UCSD-AML1 (cell line): ENCODE measurements at regions not wholly inside any gene's neighbourhood (a gene's known extent, or its start where the extent isn't known, plus 50 kb on each side); places are given as distances from the start of the nearest gene placed in this dataset.

Experiments used
- DNase-seq: peaks from one replicate; lab custom pipeline; 2025; ENCODE audit not compliant: unreplicated experiment; lab: John Stamatoyannopoulos, UW

- DNase-seq = no peak
These were observed 1037.4 kb upstream of the PABPC4L start for GRCh38 chr4:135238940-135239339.

GRCh38 chr4:135236048-135236447 is 1034.5 kb upstream of the PABPC4L start:
- DNase-seq = no peak

GRCh38 chr4:135227842-135228241 is 1026.3 kb upstream of the PABPC4L start:
- DNase-seq = no peak

GRCh38 chr4:135225551-135225950 is 1024.0 kb upstream of the PABPC4L start:
- no peak for DNase-seq

- DNase-seq = no peak
These were observed 1008.8 kb upstream of the PABPC4L start for GRCh38 chr4:135210341-135210740.

DNA sequence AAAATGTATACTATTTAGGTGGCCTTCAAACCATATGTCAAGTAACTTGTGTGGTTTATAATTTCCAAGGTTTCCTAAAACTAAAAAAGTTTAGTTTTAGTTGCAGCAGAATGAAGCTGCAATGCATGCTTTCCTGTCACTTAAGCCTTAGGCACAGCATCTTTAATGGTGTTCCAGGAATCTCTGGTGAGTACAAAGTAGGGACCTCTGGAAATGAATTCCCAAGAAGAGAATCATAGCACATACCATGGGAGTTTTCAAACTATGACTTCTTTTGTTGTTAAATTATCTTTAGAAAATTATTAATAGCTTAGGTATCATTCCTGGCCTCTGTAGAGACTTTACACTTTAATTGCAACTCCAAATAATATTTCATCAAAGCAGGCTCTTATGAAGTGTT is 1005.9 kb upstream of the PABPC4L start:
- no peak for DNase-seq

GRCh38 chr4:135204311-135204710 is 1002.7 kb upstream of the PABPC4L start:
- DNase-seq = no peak

GRCh38 chr4:135201081-135201480 is 999.5 kb upstream of the PABPC4L start:
- no peak for DNase-seq

DNA sequence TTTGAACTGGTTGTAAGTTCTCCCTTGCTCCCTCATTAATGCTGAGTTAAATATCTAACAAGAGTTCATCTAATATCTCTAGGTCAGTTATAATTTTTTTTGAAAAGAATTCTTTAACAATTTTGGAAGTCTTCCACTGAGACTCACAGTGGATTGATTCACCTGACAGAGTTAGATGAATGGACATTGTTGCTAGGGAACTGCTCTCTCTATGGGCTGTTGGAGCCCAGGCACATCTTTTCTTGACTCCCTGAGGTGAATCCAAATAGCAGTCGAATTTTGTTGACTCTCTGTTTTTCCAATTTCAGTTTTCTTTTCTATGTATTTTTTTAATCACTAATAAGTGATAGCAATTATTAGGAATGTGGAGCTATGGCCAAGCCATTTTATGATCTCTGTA is 996.1 kb upstream of the PABPC4L start:
- DNase-seq = no peak

- peak; percentile 8 for DNase-seq
These were observed 992.9 kb upstream of the PABPC4L start for GRCh38 chr4:135194477-135194876.

- no peak for DNase-seq
These were observed 991.4 kb upstream of the PABPC4L start for GRCh38 chr4:135192751-135193535.

- DNase-seq = no peak
These were observed 990.0 kb upstream of the PABPC4L start for GRCh38 chr4:135191596-135191995.

- DNase-seq = no peak
These were observed 984.4 kb upstream of the PABPC4L start for GRCh38 chr4:135186002-135186401.

DNA sequence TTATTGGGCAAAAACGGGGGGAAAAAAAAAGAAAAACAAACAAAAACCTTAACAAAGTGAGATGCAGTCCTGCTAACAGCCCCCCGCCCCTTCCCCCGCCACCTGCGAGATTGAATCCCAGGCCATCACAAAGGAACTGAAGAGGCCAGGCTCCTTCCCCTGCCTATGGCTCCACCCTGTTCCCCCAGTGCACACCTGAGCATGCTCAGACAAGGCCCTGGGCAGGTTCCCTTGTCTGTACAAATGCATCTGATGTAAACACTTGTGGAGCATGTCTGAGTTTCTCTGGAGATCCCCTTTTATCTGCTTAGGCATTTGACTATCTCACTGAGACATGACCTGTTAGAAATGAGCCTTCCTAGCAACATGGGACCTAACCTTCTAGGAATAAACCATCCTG is 983.7 kb upstream of the PABPC4L start:
- no peak for DNase-seq

DNA sequence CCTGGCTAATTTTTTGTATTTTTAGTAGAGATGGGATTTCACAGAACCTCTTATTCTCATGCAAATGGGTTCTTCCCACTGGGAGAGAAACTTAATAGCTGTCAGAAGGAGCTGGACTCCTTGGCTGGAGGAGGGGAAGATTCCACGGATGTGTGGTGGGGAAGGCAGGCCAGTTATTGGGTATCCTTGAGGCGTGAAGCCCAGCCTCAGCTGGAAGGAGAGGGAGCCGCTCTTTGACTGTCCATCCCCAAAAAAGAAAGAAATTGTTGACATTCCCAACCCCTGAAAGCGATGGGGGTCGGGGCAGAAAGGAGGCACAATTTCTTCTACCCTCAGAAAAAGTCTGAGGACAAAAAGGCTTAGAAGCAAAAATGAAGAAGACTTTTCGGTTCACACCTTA is 983.1 kb upstream of the PABPC4L start:
- no peak for DNase-seq

DNA sequence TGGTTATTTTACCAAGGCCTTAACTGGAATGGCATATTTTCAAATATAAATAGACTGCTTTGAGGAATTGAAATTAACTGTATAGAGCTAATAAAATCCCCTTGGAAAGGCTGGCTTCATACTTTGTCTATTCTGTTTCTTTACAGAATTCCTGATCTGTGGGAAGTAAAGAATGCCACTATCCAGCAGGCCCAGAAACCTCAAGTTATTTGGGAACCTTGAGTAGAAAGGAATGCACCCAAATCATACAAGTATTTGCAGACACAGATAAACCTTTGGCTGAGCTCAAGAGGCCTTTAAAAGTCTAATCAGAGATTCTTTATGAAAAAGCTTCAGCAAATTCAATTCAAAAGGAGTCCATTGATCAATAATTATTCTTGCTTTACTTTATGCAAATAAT is 975.7 kb upstream of the PABPC4L start:
- DNase-seq = no peak

DNA sequence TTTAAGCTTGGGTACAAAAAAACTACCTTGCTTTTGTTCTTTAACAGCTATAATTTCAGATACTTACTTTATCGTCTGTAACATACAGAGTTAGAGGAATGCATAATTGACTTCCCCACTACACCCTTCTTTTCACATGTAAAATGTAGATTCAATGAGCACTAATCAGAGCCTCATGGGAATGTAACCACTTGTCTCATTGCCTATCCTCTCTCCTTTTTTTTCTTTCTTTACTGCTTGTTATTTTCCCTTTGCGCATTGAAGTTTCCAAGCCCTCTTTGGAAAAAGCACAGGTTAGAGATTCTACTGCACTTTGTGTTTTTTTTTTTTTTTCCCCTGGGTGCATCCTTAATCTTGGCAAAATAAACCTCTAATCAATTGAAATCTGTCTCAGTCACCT is 965.1 kb upstream of the PABPC4L start:
- no peak for DNase-seq

DNA sequence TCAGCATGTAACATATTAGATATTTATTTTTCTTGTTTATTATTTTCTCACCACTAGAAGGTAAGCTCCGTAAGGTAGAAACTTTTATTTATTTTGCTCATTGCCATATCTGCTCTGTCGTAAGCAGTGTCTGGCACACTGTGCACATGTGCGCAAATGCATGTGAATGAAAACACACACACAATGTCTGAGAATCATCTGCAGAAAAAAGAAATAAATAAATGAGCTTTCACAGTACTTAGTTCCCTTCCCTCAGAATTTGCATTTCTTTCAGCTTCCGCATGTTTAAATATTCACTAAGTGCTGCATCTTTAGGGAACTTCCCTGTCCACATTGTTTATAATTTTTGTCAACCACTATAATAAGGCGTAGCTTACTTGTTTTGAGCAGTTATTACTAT is 963.0 kb upstream of the PABPC4L start:
- no peak for DNase-seq

GRCh38 chr4:135144498-135144897 is 942.9 kb upstream of the PABPC4L start:
- DNase-seq = no peak

GRCh38 chr4:135124196-135124595 is 922.6 kb upstream of the PABPC4L start:
- DNase-seq = no peak

- no peak for DNase-seq
These were observed 922.0 kb upstream of the PABPC4L start for GRCh38 chr4:135123632-135124031.

DNA sequence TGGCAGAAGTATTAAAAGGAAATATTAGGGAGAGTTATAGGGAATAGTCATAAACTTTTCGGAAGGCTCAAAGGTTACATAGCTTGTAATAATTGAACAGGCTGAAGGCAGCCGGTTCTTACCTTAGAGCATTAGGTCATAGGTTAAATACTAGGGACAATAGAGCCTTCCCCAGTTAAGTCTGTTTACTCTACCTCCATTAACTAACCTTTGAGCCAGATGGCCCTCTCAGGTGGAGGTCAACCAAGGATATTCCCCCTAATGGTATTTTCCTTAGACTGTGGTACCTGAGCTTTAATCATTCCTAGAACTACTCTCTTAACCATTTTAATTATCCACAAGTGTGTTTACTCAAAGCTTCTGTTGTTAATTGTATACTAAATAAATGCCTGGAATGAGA is 920.9 kb upstream of the PABPC4L start:
- no peak for DNase-seq

DNA sequence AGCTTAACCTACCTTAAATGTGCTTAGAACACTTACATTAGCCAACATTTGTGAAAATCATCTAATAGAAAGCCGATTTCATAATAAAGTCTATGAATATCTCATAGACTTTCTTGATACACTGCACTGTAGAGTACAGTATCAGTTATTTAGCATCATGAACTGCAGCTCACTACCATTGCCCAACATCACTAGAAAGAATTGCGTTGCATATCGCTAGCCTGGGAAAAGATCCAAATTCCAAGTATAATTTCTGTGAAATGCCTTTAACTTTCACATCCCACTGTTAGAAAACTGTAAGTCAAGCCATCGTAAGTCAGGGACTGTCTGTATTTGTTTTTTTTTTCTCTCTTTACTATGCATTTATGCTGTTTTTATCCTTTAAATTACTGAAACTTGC is 918.6 kb upstream of the PABPC4L start:
- DNase-seq = no peak
